ENCODE measurements at regions not wholly inside any gene's neighbourhood (a gene's known extent, or its start where the extent isn't known, plus 50 kb on each side); places are given as distances from the start of the nearest gene placed in this dataset.
"Not testable (repeated sequence)": the region's sequence is repeated elsewhere in the genome, so short reads cannot be mapped to it uniquely, and the experiment has no call there.

DNA sequence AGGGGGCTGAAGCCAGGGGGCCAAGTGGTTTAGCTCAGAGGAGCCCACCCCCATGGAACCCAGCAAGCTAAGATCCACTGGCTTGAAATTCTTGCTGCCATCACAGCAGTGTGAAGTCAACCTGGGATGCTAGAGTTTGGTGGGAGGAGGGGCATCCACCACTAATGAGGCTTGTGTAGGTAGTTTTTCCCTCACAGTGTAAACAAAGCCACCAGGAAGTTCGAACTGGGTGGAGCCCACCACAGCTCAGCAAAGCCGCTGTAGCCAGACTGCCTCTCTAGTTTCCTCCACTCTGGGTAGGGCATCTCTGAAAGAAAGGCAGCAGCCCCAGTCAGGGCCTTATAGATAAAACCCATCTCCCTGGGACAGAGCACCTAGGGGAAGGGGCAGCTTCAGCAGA lies 187.4 kb upstream of the CENPE start:
- not testable (repeated sequence) for H3K27ac Mint-ChIP-seq, H3K27me3 Mint-ChIP-seq, H3K4me1 Mint-ChIP-seq, ATAC-seq, H3K4me3 Mint-ChIP-seq, H3K36me3 Mint-ChIP-seq
- peaks cover 17% of the 10 kb centered on the region for H3K9me3 Mint-ChIP-seq

DNA sequence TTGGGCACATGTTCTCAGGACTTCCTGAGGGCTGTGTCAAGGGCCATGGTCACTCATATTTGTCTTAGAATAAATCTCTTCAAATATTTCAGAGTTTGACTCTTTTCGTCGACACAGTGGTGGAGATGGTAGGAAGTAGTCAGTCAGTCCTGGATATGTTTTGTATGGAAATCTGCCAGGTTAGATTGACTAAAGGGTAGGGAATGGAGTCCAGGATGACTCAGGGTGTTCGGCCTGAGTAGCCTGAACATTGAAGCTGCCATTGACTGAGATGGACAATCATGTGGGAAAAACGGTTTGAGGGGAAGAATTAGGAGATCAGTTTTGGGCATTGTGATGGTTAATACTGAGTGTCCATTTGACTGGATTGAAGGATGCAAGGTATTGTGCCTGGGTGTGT lies 177.1 kb upstream of the CENPE start:
- H3K4me3 Mint-ChIP-seq, result no peak overlapping the region
- peaks cover 9% of the 10 kb centered on the region for H3K27me3 Mint-ChIP-seq
- no peaks in the 10 kb centered on the region for H3K4me1 Mint-ChIP-seq
- H3K9me3 Mint-ChIP-seq, result no peaks in the 10 kb centered on the region
- no peak overlapping the region for H3K27ac Mint-ChIP-seq
- no peaks in the 10 kb centered on the region for H3K36me3 Mint-ChIP-seq
- no peak for ATAC-seq

DNA sequence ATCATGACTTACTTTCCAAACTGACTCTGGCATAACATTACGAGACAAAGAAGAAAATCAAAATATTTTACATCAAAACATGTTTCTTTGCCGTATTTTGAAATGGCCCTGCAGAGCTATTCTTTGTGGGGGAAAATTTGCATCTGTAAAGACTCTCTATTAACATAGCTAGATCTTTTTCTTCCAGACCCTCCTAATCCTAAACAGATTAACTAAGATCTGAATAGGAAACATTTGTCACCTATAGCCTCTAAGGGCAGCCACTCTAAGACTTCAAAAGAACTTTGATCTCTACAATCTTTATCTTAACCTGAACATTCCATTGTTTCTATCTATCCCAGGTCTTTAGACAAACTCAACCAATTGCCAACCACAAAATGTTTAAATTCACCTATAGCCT lies 176.6 kb upstream of the CENPE start:
- Mint-ChIP-seq H3K36me3 (no peaks in the 10 kb centered on the region), H3K27ac (no peak overlapping the region), H3K9me3 (no peaks in the 10 kb centered on the region), H3K4me3 (no peak overlapping the region), H3K4me1 (no peaks in the 10 kb centered on the region), H3K27me3 (peaks cover 4% of the 10 kb centered on the region)
- no peak for ATAC-seq

DNA sequence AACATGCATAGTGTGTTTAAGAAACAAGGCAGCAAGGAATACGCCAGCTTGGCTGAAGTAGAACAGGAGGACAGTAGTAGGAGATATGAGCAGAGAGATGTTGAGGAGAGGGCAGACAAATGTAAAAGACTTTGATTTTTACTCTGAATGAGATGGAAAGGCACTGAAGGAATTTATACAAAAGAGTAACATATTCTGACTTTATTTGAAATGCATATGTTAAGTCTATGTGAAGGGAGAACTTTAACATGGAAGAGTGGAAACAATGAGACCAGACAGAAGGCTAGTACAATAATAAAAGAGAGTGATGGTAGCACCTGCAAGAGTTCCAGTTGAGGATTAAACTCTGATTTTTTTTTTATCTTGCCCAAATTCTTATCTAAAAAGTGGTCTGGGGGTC lies 176.2 kb upstream of the CENPE start:
- no peak for ATAC-seq
- no peaks in the 10 kb centered on the region for H3K4me1 Mint-ChIP-seq
- H3K4me3 Mint-ChIP-seq, result no peak overlapping the region
- H3K27me3 Mint-ChIP-seq, result no peaks in the 10 kb centered on the region
- no peak overlapping the region for H3K27ac Mint-ChIP-seq
- no peaks in the 10 kb centered on the region for H3K9me3 Mint-ChIP-seq
- H3K36me3 Mint-ChIP-seq, result no peaks in the 10 kb centered on the region

DNA sequence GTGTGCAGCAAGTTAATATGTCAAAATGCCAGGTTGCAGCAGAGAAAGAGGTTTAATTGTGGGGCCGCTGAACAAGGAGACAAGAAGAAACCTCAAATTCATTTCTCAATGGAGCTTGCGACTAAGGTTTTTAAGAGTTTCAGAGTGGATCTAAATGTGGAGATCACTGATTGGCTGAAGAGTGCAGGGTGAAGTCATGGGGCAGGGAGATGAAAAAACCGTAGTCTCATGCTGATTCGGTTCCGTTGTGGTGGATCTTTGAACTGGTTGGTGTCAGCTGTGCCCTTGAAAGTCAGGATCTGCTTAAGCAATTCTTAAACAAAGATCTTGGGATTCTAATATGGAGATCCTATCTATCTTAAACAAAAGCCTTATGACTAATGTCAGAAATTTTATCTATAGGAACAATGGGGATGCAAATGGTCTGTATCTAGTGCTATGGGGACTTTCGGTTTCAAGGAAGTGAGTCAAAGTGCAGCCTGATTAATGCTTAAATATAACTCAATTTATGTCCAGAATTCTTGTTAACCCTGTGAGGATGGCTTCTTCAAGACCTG lies 173.9 kb upstream of the CENPE start:
- Mint-ChIP-seq H3K4me3 (no peak overlapping the region), H3K4me1 (no peaks in the 10 kb centered on the region), H3K27ac (no peak overlapping the region), H3K27me3 (no peaks in the 10 kb centered on the region), H3K36me3 (no peaks in the 10 kb centered on the region), H3K9me3 (no peaks in the 10 kb centered on the region)
- no peak for ATAC-seq

DNA sequence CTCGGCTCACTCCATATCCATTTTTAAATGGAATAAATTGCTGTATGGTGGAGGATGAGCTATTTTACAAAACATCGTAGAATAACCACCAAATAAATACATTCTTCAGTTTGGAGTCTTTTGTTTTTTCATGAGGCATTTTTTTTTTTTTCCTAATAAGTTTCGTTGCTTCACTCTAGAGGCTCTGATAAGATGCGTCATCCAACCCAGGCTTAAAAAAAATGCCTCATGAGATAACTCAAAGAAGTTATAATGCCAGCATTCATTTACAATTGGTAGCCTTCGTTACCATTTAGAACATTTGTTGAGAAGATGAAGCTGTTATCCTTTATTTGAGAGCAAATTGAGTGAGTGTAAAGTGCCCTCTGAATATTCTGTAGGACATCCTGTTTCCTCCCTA lies 172.2 kb upstream of the CENPE start:
- ATAC-seq, result no peak
- Mint-ChIP-seq H3K27me3 (no peaks in the 10 kb centered on the region), H3K4me3 (no peak overlapping the region), H3K4me1 (no peaks in the 10 kb centered on the region), H3K9me3 (no peaks in the 10 kb centered on the region), H3K36me3 (no peaks in the 10 kb centered on the region), H3K27ac (no peak overlapping the region)

DNA sequence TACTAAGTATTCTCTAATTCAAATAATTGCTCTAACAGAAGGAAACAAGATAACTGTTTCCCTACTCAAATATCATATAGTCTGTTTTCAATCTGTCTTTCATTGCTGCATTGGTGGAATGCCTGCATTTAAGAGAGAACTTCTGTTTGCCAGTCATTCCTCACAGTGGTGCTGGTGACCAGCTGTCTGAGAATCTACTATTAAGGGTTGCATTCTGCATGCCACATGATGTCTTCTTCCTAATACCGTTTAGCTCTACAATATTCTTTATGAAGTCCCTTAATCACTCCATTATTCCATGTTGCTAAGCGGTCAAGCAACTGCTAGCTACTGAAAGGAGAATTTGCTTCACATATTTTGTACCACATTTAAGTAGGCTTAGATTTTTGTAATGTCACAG lies 167.1 kb upstream of the CENPE start:
- no peaks in the 10 kb centered on the region for H3K27me3 Mint-ChIP-seq
- H3K4me3 Mint-ChIP-seq, result no peak overlapping the region
- H3K36me3 Mint-ChIP-seq, result no peaks in the 10 kb centered on the region
- no peak overlapping the region for H3K27ac Mint-ChIP-seq
- ATAC-seq, result no peak
- H3K4me1 Mint-ChIP-seq, result no peaks in the 10 kb centered on the region
- peaks cover 5% of the 10 kb centered on the region for H3K9me3 Mint-ChIP-seq

DNA sequence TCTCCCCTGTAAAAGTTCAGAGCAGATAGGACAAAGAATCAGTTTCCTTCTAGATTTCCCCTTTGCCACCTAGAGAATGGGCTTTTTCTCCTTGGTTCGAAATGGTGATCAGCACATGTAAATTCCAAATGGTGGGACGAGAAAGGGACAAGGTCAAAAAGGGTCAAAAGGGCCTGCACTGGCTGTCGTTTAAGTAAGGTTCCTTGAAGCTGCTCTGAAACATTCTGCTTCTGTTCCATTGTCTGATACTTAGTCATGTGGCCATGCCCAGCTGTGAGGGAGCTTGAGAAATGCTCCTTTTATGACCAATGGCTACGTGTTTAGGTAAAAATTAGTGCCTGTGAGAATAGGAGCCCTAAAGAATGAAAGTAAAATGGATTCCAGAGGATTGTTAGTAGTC lies 165.9 kb upstream of the CENPE start:
- H3K27ac Mint-ChIP-seq, result no peak overlapping the region
- no peak for ATAC-seq
- no peaks in the 10 kb centered on the region for H3K4me1 Mint-ChIP-seq
- peaks cover 6% of the 10 kb centered on the region for H3K36me3 Mint-ChIP-seq
- peaks cover 12% of the 10 kb centered on the region for H3K9me3 Mint-ChIP-seq
- no peak overlapping the region for H3K4me3 Mint-ChIP-seq
- no peaks in the 10 kb centered on the region for H3K27me3 Mint-ChIP-seq

DNA sequence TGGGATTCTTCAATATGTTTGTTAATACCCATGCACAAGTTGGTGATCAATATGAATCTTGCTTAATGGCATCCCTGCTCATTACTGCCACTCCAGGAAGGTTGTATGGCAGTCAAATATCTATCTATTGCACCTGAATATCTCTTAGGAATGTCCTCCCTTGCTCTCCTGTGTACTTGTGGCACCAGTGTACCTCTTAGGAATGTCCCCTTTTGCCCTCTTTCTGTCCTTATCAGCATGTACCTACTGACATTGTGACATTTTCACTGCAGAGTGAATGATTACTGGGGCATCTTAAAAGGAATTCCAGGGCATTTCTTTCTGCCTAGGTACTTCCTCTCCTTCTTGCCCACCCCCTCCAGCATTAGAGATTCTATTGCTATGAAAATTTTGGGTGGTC lies 163.8 kb upstream of the CENPE start:
- no peak overlapping the region for H3K4me3 Mint-ChIP-seq
- H3K27ac Mint-ChIP-seq, result no peak overlapping the region
- H3K9me3 Mint-ChIP-seq, result peaks cover 14% of the 10 kb centered on the region
- H3K4me1 Mint-ChIP-seq, result no peaks in the 10 kb centered on the region
- no peak for ATAC-seq
- H3K36me3 Mint-ChIP-seq, result peaks cover 7% of the 10 kb centered on the region
- H3K27me3 Mint-ChIP-seq, result no peaks in the 10 kb centered on the region

DNA sequence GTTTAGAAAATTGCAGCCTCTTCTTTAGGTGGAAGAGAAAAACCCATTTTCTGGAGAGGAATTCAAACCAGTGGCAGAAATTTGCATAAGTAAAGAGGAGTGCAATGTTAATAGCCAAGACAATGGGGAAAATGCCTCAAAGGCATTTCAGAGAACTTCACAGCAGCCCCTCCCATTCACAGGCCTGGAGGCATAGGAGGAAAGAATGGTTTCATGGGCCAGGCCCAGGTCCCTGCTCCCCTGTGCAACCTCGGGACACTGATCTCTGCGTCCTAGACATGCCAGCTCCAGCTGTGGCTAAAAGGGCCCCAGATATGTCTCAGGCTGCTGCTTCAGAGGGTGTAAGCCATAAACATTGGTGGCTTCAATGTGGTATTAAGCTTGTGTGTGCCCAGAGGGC lies 161.8 kb upstream of the CENPE start:
- ATAC-seq, result no peak
- Mint-ChIP-seq H3K4me3 (no peak overlapping the region), H3K27me3 (no peaks in the 10 kb centered on the region), H3K9me3 (peaks cover 14% of the 10 kb centered on the region), H3K36me3 (peaks cover 7% of the 10 kb centered on the region), H3K4me1 (no peaks in the 10 kb centered on the region), H3K27ac (no peak overlapping the region)

DNA sequence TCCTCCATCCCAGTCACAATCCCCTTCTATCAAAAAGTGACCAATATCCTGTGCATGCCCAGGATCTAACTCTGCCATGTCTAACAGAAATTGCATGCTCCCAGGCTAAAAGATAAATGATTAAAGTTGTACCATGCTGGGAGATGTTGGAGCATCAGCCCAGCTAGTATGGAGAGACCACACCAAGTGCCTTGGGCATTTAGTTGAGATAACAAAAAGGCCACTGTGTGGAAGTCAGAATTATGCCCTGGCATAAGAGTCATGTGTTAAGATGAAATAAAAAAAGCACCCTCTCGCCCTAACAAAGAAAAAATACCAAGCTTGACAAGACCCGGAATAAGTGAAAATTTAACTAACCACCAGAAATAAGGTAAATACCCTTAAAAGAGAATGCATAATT lies 155.9 kb upstream of the CENPE start:
- H3K36me3 Mint-ChIP-seq, result peaks cover under 1% of the 10 kb centered on the region
- H3K27me3 Mint-ChIP-seq, result peaks cover 8% of the 10 kb centered on the region
- H3K4me3 Mint-ChIP-seq, result no peak overlapping the region
- ATAC-seq, result no peak
- no peak overlapping the region for H3K27ac Mint-ChIP-seq
- no peaks in the 10 kb centered on the region for H3K4me1 Mint-ChIP-seq
- H3K9me3 Mint-ChIP-seq, result peaks cover under 1% of the 10 kb centered on the region

DNA sequence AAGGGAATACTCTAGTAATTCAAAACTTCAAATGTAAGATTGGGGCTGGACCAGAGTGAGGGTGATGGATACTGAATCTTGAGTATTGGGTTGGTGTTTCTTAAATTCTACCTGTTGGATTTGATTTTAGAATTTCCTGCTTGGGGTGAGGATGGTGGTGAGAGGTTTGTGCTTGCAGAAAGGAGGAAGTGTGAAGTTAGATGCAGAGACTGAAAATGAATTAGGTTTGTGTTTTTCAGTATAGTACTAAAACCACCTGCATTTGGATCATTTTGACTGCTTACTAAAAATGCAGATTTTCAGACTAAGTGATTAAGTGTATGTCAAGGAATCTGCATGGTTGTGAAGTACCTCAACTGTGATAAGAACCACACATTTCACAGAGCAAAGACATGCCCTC lies 131.5 kb upstream of the CENPE start:
- Mint-ChIP-seq H3K9me3 (peaks cover 3% of the 10 kb centered on the region), H3K36me3 (no peaks in the 10 kb centered on the region), H3K27me3 (no peaks in the 10 kb centered on the region), H3K4me3 (no peak overlapping the region), H3K27ac (no peak overlapping the region), H3K4me1 (no peaks in the 10 kb centered on the region)
- ATAC-seq, result no peak

DNA sequence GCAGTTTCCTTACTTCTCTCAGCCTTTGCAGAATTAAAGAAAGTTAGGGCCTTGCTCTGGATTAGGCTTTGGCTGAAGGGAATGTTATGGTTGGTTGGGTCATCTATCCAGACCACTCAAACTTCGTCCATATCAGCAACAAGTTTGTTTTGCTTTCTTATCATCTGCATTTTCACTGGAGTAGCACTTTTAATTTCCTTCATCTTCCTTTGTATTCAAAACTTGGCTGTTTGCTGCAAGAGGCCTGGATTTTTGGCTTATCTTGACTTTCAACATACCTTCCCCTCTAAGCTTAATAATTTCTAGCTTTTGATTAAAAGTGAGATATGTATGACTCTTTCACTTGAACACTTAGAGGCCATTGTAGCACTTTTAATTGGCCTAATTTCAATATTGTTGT lies 126.7 kb upstream of the CENPE start:
- no peaks in the 10 kb centered on the region for H3K27me3 Mint-ChIP-seq
- no peaks in the 10 kb centered on the region for H3K36me3 Mint-ChIP-seq
- H3K9me3 Mint-ChIP-seq, result no peaks in the 10 kb centered on the region

DNA sequence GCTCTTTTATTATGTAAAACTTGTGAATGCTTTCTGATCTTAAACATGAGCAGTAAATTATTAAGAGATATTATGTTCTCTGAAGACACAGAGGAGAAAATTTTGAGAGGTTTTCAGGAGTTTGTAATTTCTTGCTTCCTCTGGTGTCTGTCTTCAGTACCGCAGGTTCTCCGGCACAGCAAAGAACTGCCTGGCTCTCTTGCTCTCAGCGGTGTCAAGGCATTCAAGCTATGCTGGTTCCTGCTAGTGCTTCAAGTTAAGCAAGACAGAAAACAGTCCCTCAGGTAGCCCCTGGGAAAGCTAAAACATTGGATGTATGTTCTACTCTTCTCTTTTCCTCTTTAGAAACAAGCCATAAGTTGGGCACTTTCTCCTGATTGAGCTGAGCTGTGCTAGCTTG lies 120.2 kb upstream of the CENPE start:
- Mint-ChIP-seq H3K4me3 (no peak overlapping the region), H3K27ac (no peak overlapping the region), H3K4me1 (no peaks in the 10 kb centered on the region), H3K9me3 (peaks cover 12% of the 10 kb centered on the region), H3K36me3 (no peaks in the 10 kb centered on the region), H3K27me3 (no peaks in the 10 kb centered on the region)
- ATAC-seq, result no peak

More for the DNA sequence above, 126.7 kb upstream of the CENPE start:
- Mint-ChIP-seq H3K4me3 (no peak overlapping the region), H3K4me1 (no peaks in the 10 kb centered on the region), H3K27ac (no peak overlapping the region)
- no peak for ATAC-seq

DNA sequence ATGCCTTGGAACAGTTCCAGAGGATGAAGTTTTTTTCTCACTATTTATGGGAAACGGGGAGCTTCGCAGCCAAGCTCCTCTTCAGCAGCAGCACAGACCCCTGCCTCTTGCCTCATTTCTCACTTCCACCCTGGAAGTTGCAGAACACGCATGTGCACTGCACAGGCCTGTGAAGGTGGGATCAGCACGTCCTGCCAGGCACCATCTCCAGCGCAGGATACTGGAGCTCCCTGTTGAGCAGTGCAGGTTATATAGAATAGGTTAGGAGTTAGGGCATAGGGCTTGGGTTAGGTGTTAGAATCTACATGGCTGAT lies 110.1 kb upstream of the CENPE start:
- Mint-ChIP-seq H3K9me3 (peaks cover 8% of the 10 kb centered on the region), H3K4me3 (no peak overlapping the region), H3K27ac (no peak overlapping the region), H3K36me3 (no peaks in the 10 kb centered on the region), H3K4me1 (no peaks in the 10 kb centered on the region), H3K27me3 (no peaks in the 10 kb centered on the region)
- no peak for ATAC-seq

DNA sequence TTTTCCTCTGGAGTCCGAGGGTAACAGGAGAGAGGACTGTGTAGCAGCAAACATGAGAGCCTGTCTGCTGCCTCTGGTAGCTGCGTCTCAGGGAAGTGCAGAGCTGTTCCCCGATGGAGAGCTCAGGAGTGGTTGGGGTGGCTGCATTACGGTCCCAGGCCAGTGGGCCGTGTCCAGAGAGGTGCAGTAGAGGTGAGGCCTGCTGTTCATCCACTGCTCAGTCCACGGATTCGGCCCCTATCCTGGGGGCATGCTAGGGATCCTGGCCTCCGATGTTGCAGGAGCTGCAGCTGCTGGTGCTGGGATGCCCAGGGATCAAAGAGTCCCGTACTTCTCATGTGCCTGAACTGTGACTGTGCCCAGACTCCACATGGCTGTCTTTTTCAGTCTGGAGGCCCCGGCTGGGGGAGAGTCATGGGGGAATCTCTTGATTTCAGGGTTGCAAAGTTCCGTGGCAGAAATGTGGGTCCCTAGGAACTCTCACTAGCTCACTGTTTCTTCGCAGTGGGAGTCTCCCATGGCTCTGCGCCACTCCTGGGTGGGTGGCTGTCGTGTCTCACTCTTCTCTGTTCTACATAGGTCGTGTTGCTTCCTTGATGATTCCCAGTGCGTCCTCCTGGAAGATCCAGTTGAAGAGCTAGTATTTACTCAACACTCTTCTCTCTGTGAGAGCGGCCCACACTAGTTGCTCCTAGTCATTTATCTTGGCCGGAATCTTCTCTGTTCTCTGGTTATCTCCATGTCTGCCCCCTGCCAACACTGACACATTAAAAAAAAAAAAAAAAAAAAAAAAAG lies 109.5 kb upstream of the CENPE start:
- ATAC-seq, result peak; percentile 21
- Mint-ChIP-seq H3K4me3 (no peak overlapping the region), H3K36me3 (no peaks in the 10 kb centered on the region)

More for the DNA sequence above, 109.5 kb upstream of the CENPE start:
- no peak overlapping the region for H3K27ac Mint-ChIP-seq
- H3K4me1 Mint-ChIP-seq, result no peaks in the 10 kb centered on the region
- no peaks in the 10 kb centered on the region for H3K27me3 Mint-ChIP-seq
- H3K9me3 Mint-ChIP-seq, result peaks cover 8% of the 10 kb centered on the region
